Endothelial cell of umbilical vein (primary cell): ENCODE measurements at regions not wholly inside any gene's neighbourhood (a gene's known extent, or its start where the extent isn't known, plus 50 kb on each side); places are given as distances from the start of the nearest gene placed in this dataset.

Experiments used
- EZH2 ChIP-seq: IDR thresholded peaks from 2 replicates; pipeline ENCODE4 v1.6.1; 2012; ENCODE audit warnings: borderline replicate concordance, low read depth, mild to moderate bottlenecking, moderate library complexity, low read length, inconsistent platforms; ENCODE audit not compliant: severe bottlenecking
- GATA2 ChIP-seq: IDR thresholded peaks from 2 replicates; pipeline ENCODE4 v1.7.0; 2011; ENCODE audit warnings: low read depth, mild to moderate bottlenecking, moderate library complexity, mixed read lengths, low read length; ENCODE audit not compliant: insufficient read length, insufficient read depth
- JUN ChIP-seq: IDR thresholded peaks from 2 replicates; pipeline ENCODE4 v1.6.1; 2011; ENCODE audit warnings: borderline replicate concordance, low read depth; ENCODE audit not compliant: insufficient read length, insufficient read depth
- MYC ChIP-seq: IDR thresholded peaks from one replicate; pipeline ENCODE4 v1.6.1; 2011; ENCODE audit warnings: mild to moderate bottlenecking, low read depth, low read length
- POLR2A ChIP-seq: IDR thresholded peaks from 2 replicates; pipeline ENCODE4 v1.6.1; 2012; ENCODE audit warnings: low read depth, mild to moderate bottlenecking, control low read depth, low read length
- POLR2AphosphoS5 ChIP-seq: IDR thresholded peaks from 2 replicates; pipeline ENCODE4 v1.6.1; 2012; ENCODE audit warnings: low read depth, mild to moderate bottlenecking, control low read depth, low read length, moderate library complexity; ENCODE audit not compliant: insufficient read depth
- TF ChIP-seq, protein P1 (sequence below), 2 donors: IDR thresholded peaks; 1 replicate in 1 of 2; 2 replicates in 1 of 2; pipeline ENCODE4 v1.5.1; 2011; ENCODE audit warnings: low read length in 2 of 2, mild to moderate bottlenecking in 2 of 2, moderate library complexity in 2 of 2, control low read depth in 1 of 2, inconsistent platforms in 1 of 2, low read depth in 1 of 2; ENCODE audit not compliant: insufficient read depth in 1 of 2; ENCODE audit errors: extremely low read depth in 1 of 2

DNA sequence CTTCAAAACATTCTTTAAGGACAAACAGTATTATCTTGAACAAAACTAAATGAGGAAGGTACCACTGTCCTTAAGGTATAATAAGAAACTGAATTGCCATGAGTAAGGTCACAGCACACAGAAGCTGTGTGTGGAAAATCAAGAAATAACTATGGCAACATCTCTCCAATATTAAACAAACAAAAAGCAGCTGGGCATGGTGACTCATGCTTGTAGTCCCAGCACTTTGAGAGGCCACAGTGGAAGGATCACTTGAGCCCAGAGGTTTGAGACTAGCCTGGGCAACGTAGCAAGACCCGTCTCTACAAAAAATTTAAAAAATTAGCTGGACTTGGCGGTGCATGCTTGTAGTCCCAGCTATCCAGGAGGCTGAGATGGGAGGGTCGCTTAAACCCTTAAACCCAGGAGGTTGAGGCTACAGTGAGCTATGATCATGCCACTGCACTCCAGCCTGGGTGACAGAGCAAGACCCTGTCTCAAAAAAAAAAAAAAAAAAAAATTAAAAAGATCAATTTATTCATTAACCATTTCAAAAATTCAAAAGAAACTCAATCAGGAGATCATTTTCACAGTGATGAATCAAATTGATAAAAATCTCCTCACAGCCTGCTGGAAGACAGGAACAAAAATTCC, 195.4 kb downstream of the SKIDA1 start:
- TF ChIP-seq, protein P1, sequence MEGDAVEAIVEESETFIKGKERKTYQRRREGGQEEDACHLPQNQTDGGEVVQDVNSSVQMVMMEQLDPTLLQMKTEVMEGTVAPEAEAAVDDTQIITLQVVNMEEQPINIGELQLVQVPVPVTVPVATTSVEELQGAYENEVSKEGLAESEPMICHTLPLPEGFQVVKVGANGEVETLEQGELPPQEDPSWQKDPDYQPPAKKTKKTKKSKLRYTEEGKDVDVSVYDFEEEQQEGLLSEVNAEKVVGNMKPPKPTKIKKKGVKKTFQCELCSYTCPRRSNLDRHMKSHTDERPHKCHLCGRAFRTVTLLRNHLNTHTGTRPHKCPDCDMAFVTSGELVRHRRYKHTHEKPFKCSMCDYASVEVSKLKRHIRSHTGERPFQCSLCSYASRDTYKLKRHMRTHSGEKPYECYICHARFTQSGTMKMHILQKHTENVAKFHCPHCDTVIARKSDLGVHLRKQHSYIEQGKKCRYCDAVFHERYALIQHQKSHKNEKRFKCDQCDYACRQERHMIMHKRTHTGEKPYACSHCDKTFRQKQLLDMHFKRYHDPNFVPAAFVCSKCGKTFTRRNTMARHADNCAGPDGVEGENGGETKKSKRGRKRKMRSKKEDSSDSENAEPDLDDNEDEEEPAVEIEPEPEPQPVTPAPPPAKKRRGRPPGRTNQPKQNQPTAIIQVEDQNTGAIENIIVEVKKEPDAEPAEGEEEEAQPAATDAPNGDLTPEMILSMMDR (IDR thresholded peaks at IDR 0.05; ENCODE audit: extremely low read depth in 1 of 2, insufficient read depth in 1 of 2, low read depth in 1 of 2, low read length in 2 of 2), result no peak
- TF ChIP-seq POLR2A, result no peak
- no peak for TF ChIP-seq EZH2
- TF ChIP-seq GATA2, result no peak
- TF ChIP-seq MYC, result no peak
- TF ChIP-seq POLR2AphosphoS5, result no peak
- peak; percentile 93 for TF ChIP-seq JUN
